Peyer's patch (tissue), 4 donors: ENCODE measurements at regions not wholly inside any gene's neighbourhood (a gene's known extent, or its start where the extent isn't known, plus 50 kb on each side); places are given as distances from the start of the nearest gene placed in this dataset.

Experiments used
- POLR2A ChIP-seq, 2 donors: fragments of 450-650 bp; IDR thresholded peaks; one replicate each; pipeline ENCODE4 v1.5.1; 2017; ENCODE audit warnings: antibody characterized with exemption in 2 of 2, mild to moderate bottlenecking in 2 of 2, moderate library complexity in 2 of 2
- TF ChIP-seq, protein P1 (sequence below), 6 experiments: fragments of 450-650 bp in 4 of 6; fragments of 200-600 bp in 2 of 6; sonication (generic) in 1 of 6; IDR thresholded peaks; one replicate each; pipeline ENCODE4 v1.5.1; 2017 to 2019; ENCODE audit warnings: antibody characterized with exemption in 6 of 6, mild to moderate bottlenecking in 3 of 6, moderate library complexity in 1 of 6

DNA sequence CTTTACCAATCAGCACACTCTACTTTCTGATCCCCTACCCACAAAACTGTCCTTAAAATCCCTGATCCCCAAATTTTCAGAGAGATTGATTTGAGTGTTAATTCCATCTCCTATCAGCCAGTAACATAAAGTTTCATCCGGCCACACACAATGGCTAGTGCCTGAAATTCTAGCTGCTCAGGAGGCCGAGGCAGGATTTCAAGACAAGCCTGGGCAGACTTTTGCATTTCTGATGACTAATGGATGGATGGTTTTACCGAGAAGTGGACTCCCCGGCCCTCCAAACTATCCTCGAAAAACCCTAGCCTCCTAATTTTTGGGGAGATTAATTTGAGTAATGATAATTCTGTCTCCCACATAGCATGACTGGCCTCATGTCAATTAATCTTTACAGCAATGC is 269.8 kb upstream of the POU1F1 start:
- TF ChIP-seq, protein P1, sequence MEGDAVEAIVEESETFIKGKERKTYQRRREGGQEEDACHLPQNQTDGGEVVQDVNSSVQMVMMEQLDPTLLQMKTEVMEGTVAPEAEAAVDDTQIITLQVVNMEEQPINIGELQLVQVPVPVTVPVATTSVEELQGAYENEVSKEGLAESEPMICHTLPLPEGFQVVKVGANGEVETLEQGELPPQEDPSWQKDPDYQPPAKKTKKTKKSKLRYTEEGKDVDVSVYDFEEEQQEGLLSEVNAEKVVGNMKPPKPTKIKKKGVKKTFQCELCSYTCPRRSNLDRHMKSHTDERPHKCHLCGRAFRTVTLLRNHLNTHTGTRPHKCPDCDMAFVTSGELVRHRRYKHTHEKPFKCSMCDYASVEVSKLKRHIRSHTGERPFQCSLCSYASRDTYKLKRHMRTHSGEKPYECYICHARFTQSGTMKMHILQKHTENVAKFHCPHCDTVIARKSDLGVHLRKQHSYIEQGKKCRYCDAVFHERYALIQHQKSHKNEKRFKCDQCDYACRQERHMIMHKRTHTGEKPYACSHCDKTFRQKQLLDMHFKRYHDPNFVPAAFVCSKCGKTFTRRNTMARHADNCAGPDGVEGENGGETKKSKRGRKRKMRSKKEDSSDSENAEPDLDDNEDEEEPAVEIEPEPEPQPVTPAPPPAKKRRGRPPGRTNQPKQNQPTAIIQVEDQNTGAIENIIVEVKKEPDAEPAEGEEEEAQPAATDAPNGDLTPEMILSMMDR (IDR thresholded peaks at IDR 0.05), result no peak
- no peak for TF ChIP-seq POLR2A (IDR thresholded peaks at IDR 0.05)
